NCI-H1930 (cell line): ENCODE measurements at regions not wholly inside any gene's neighbourhood (a gene's known extent, or its start where the extent isn't known, plus 50 kb on each side); places are given as distances from the start of the nearest gene placed in this dataset.

Experiments
- DNase-seq, 2 experiments: peaks; one replicate each; lab custom pipeline; 2025; lab: John Stamatoyannopoulos, UW

GRCh38 chr12:13764748-13765147, 216.7 kb downstream of the GRIN2B start:
- no peak for DNase-seq

GRCh38 chr12:13749389-13749788, 232.0 kb downstream of the GRIN2B start:
- DNase-seq = peak; percentile 3 to 6

- DNase-seq = no peak
Measured at GRCh38 chr12:13745111-13745860, 236.1 kb downstream of the GRIN2B start.

GRCh38 chr12:13744561-13744960, 236.8 kb downstream of the GRIN2B start:
- no peak for DNase-seq

- DNase-seq = no peak
Measured at GRCh38 chr12:13740149-13740545, 241.3 kb downstream of the GRIN2B start.

- no peak for DNase-seq
Measured at GRCh38 chr12:13735734-13736133, 245.7 kb downstream of the GRIN2B start.

- DNase-seq = no peak
Measured at GRCh38 chr12:13734584-13735152, 246.7 kb downstream of the GRIN2B start.

GRCh38 chr12:13727707-13728195, 253.7 kb downstream of the GRIN2B start:
- peak; percentile 44 to 74 for DNase-seq

- DNase-seq = no peak
Measured at GRCh38 chr12:13725049-13725448, 256.4 kb downstream of the GRIN2B start.

GRCh38 chr12:13724136-13724535, 257.3 kb downstream of the GRIN2B start:
- DNase-seq = no peak

GRCh38 chr12:13719986-13720385, 261.4 kb downstream of the GRIN2B start:
- no peak for DNase-seq

GRCh38 chr12:13718271-13718670, 263.1 kb downstream of the GRIN2B start:
- DNase-seq = no peak

- no peak for DNase-seq
Measured at GRCh38 chr12:13716119-13716518, 265.3 kb downstream of the GRIN2B start.

- DNase-seq = peak in 1 of 2 experiments; percentile 10
Measured at GRCh38 chr12:13713556-13714410, 267.6 kb downstream of the GRIN2B start.

GRCh38 chr12:13707829-13708228, 273.6 kb downstream of the GRIN2B start:
- DNase-seq = no peak

- no peak for DNase-seq
Measured at GRCh38 chr12:13702381-13702780, 279.0 kb downstream of the GRIN2B start.

GRCh38 chr12:13701502-13701901, 279.9 kb downstream of the GRIN2B start:
- DNase-seq = no peak

GRCh38 chr12:13697973-13698372, 283.4 kb downstream of the GRIN2B start:
- no peak for DNase-seq

GRCh38 chr12:13695781-13696180, 285.6 kb downstream of the GRIN2B start:
- no peak for DNase-seq

GRCh38 chr12:13692332-13692731, 289.1 kb downstream of the GRIN2B start:
- DNase-seq = no peak

- DNase-seq = no peak
Measured at GRCh38 chr12:13691598-13691997, 289.8 kb downstream of the GRIN2B start.

- DNase-seq = no peak
Measured at GRCh38 chr12:13687633-13688032, 293.8 kb downstream of the GRIN2B start.

- DNase-seq = no peak
Measured at GRCh38 chr12:13686260-13686659, 295.1 kb downstream of the GRIN2B start.
